H1 (cell line): ENCODE measurements at regions not wholly inside any gene's neighbourhood (a gene's known extent, or its start where the extent isn't known, plus 50 kb on each side); places are given as distances from the start of the nearest gene placed in this dataset.

Experiments used
- CHD1 ChIP-seq: IDR thresholded peaks from 2 replicates; pipeline ENCODE4 v1.6.1; 2012; ENCODE audit warnings: low read depth, low read length, improper control_type of control experiment
- CHD2 ChIP-seq: IDR thresholded peaks from 2 replicates; pipeline ENCODE4 v1.6.1; 2012; ENCODE audit warnings: low read length, improper control_type of control experiment
- RBBP5 ChIP-seq: IDR thresholded peaks from 2 replicates; pipeline ENCODE4 v1.7.1; 2012; ENCODE audit warnings: low read depth, mild to moderate bottlenecking, inconsistent platforms, low read length, moderate library complexity, borderline replicate concordance

DNA sequence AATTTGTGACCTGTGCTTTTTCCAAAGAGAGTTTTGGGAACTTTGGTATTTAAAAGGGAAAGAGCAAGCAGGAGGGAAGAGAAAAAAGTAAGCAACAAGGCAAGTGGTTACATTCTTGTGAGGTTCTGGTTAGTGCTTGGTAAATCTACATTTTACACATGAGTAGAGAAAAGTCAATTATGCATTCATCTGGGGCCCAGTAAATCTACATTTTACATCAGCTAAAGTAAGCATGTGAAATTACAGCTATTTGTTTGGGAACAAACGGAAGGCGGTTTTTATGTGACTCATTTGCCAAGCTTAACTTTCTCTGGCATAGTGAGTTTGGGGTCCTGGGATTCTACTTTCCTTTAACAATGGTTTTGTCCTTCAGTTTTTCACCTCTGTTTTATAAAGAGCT lies 102.2 kb downstream of the SNX18 start (continued):
- TF ChIP-seq RBBP5 (no peak), CHD1 (no peak), CHD2 (no peak)
- TF ChIP-seq, all 59 proteins: peak for 0
